Bone marrow (tissue), 2 donors: ENCODE measurements at regions not wholly inside any gene's neighbourhood (a gene's known extent, or its start where the extent isn't known, plus 50 kb on each side); places are given as distances from the start of the nearest gene placed in this dataset.

Source experiments
- DNase-seq, 2 donors: peaks; one replicate each; lab custom pipeline; 2025; lab: John Stamatoyannopoulos, UW

DNA sequence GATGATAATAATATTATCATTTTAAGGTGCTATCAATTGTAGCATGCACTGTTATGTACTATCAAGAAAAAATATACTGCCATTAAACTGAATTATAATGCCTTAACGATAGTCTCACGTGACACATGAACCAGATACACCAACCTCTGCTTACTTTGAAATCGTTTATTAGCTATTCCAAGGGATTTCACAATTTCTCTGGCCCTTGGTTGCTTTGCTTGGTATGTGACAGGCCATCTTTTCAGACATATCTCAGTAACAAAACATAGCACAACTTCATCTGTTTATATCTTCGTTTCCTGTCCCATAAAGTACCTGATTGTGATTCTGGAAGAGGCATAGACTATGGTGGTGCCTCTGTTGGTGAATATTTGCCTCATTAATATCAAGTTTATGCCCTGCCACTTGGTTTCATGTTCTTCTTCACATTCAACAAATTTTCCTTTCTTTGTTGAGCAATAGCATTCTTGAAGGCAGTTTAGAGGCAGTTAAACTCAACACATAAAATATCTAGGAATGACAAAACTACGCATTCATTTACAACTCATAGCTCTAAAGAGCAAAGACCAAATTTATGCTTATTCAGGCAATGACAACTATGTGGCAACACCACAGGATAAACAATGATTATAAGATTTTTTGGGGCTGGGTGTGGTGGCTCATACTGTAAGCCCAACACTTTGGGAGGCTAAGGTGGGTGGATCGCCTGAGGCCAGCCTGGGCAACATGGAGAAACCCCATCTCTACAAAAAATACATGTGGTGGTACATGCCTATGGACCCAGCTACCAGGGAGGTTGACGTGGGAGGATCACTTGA is 84.3 kb downstream of the MCFD2 start:
- DNase-seq: no peak

DNA sequence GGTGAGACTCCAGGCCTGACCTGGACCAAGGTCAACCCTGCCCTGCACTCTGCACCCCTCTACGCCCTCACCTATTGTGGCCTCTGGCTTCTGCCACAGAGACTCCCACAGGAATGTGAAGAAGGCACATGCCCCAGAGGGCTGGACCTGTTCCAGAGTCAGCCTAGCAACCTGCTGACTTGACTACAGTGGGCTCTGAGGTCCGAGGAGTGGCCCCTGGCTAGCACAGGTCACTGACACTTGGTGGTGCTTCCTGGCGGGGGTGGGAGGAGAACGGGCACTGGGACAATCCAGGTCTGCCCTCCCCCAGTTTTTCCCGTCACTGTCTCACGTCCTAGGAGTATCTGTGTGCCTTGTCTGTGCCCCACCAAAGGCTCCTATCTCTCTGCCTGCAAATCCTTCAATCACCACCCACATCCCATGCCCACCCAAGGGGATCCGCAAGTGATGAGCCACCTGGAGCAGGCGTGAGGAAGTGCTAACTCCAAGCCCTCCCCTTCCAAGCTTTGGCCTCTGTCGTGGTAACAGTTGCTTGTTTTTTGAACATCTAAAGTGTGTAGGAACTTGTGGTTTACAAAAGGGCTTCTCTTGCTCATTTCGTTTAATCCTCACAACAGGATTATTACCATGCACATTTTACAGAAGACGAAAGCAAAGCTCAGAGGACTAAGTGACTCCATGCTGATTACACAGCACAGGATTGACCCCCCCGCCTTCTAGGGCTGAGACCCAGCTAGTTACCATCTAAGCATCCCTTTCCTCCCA is 86.2 kb downstream of the MCFD2 start:
- DNase-seq: no peak

DNA sequence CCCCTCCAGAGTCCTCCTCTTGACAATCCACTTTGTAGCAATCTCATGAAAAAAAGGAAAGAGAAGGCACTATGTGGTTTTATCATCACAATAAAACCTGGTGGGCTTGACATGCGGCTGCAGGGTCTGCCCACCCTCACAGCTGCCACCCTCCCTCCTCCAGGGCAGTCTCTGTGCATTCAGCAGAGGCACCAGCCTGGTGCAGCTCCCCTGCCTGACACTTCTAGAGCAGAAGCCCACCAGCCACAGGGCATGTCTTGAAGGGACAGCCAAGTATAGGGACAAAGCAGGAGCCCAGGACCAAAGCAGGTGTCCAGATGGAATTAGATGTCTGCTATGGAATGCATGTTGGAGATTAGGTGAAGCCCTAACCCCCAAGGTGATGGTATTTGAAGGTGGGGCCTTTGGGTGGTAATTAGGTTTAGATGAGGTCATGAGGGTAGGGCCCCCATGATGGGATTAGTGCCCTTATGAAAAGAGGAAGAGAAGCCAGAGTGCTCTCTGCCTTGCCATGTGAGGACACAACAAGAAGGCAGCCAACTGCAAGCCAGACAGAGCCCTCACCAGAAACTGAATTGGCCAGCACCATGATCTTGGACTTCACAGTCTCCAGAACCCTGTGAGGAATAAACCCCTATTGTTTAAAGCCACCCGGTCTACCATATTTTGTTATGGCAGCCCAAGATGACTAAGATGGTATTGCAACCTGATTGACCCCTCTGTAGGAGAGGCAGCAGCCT is 86.9 kb downstream of the MCFD2 start:
- DNase-seq: no peak

DNA sequence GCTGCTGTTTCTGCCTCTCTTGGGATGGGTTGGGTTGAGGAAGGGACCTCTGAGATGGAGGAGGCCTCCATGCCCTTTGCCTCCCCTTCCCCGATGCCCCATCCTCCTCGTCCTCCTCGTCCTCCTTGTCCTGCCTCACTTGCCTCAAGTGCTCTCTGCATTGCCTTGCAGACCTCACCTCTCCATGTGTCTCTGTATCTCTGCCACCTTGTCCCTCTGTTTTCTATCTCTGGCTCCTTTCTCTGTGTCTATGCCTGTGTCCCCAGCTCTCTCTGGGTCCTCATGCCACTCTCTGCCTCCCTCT is 87.5 kb downstream of the MCFD2 start:
- DNase-seq: no peak

DNA sequence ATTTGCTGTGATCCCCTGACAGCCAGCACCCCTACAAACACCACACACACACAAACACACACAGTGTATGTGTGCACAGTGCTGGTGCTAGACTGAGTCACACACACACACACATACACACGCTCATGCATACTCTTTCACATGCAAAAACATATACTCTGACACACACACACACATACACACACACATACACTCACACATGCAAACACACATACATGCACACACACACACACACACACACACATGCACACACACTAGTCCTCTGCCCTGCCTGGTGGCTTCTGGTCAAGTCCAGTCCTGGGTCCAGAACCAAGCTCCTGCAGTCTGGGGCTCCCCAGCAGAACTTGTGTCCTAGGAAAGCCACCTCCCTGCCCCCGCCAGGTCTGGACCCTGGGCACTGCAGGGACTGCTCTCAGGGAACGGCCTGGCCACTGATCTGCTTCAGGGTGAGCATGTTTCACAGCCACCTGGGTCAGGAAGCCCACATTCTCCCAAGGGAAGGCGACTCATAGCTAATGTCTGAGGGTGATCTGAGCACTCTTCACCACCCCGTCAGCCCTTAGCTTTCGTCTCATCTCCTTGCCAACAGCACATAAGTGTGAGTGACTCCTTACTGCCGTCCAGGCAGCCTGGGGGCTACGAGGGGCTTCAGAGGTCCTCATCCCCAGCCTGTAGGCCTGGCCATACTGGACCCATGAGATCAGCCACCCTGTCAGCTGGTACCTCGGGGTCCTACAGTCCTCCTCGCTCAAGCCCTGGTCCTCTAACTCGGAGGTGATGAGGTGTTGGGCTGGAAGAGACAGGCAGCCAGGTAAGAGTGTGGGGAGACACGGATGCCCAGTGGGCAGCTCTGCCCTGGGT is 88.1 kb downstream of the MCFD2 start:
- no peak for DNase-seq

DNA sequence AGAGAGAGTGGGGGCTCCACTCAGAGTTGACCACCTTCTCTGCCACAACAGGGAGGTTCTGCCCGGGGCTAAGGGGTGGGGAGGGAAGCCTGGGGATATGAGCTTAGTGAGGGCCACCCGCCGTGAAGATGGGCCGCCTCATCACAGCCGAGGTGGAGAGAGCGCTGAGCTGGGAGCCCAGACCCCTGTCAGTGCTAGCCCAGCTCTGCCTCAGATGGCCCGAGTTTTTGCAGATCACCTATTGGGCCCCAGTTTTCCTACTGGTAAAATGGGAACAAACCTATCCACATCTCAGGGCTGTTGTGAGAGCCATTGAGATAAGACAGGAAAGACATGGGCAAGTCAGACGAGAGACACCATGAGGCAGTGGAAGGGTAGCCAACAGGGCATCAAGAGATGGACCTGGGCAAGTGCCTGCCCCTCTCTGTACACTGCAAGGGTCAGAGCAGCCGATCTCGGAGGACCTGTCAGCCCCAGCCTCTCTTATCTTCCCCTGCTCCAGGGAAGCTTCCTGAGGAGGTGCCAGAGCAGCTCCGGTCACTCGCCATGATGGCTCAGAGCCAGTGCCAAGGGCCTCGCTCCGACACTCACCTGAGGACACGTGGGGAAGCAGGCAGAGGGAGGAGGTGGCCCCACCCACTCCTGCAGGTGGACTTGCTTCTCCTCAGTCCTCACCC is 88.9 kb downstream of the MCFD2 start:
- DNase-seq: no peak

DNA sequence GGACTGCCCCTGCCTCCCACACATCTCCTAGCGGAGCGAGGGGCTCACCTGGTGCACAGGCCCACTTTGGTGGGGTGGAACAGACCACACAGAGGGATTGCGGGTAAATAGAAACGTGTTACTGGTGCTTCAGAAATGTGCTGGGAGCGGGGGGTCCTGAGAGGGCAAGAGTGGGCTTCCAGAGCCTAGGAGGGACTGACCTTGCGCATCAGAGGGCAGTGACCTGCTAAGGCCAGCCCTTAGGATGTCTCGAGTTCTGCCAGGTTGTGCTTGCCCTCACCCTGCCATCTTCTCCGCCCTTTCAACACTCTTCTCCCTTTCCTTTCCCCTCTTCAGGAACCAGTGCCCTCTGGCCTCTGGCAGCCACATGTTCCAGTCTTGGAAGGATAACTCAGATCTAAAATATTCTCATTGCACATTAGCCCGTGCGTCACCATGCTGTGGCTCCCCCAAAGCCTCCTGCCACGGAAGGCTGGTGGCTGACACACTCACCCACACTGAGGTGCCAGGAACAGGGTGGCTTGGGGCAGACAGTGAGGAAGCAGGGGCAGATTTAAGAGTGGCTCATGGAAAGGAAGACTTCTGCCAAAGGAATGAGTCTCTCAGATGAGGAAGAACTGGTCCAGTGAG is 89.6 kb downstream of the MCFD2 start:
- no peak for DNase-seq

DNA sequence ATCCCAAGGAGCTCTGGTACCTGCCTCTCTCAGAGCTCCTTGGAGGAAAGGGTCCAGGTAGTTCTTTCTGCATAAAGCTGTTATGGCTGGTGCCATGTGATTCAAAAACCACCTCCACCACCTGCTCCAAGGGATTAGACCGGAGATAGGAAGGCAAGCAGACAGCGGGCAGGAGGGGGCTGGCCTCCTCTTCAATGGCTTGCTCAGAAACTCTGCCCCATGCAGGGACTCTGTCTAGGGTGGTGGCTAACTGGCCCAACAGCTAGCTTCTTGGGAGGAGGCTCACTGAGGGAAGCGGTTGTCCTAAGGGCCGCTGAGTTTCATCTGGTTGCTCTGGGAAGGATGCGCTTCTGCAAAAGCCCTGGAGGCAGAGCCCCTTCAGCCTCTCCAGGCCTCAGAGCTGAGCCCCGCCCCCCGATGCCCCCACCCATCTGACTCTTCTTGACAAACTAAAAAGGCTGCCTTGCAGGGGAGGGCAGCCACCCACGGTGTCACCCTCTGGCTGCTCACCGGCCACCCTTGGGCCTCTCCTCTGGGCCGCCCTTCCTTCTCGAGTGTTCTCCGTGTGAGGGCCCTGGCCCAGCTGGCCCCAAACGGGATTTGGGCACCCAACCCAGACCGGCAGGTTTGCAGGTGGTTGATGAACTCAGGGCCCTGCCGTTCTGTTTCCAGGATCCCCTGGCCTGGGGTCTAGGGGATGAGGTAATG is 90.2 kb downstream of the MCFD2 start:
- no peak for DNase-seq

DNA sequence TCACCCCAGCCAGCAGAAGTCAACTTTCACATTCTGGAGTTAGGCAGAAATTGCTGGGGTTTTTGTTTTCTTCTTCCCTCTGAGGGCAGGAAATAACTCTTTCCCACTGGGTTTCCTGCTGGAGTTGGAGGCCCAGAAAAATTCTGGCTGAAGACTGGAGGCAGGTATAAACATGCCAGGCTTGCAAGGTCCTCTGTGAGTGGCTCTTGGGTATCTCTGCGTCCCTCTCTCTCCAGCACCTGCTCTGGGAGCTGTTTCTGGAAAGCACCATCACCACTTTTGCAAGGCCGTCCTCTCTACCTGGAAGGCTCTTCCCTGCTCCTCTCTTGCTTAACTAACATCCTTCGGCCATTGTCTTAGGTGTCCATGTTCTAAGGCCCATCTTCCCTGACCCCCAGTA is 91.0 kb downstream of the MCFD2 start:
- no peak for DNase-seq

DNA sequence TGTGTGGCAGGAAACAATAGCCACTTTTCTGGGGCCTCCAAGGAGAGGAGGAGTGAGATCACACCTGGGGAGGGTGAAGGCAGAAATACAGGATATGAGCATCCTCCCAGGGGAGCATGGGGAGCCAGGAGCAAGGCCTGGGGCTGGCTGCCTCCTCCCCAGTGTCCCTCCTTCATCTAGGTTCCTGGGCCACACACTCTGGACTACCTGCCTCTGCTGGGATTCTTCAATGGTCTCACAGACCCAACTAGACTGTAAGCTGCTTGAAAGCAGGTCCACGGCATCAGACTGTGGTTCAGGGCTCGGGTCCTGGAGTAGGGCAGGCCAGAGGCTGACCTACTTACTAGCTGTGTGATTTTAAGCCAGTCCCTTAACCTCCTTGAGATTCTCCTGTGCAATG is 94.0 kb downstream of the MCFD2 start:
- no peak for DNase-seq

DNA sequence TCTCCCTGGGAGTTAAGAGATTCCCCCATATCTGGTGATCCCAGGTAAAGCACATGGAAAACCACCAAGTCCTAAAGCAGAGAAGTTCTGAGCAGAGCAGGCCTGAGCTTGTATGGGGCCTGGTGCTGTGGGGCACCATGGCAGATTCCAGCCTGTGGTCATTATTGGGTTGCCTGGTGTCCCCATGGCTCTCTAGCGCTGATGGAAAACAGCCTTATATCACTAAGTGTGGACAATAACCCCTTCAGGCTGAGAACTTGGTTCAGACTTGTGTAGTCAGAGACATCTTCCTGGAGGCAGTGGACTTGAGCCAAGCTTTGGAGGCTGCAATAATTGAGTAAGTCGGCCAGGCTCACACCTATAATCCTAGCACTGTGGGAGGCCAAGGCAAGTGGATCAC is 96.8 kb downstream of the MCFD2 start:
- no peak for DNase-seq

DNA sequence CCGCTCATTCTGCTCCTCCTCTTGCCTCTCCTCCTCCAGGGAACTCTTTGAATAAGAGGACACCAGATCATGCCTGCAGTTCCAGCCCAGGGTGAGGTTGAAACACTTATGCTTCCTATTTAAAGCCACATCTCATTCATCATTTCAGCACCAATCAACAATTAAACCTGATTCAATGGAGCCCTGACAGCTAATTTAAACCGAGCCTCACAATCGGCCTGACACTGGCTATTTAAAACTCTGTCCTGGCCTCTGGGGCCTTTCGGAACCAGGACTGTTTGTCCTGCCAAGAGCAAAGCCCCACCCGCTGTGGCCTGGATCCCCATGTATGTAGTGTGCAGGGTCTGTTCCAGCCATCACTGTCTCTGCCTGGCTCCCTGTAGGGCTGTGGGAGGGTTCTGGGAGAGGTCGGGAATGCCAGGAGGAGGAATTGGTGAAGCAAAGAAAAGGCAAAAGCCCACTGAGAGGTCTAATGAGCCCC is 97.4 kb downstream of the MCFD2 start:
- DNase-seq: no peak

DNA sequence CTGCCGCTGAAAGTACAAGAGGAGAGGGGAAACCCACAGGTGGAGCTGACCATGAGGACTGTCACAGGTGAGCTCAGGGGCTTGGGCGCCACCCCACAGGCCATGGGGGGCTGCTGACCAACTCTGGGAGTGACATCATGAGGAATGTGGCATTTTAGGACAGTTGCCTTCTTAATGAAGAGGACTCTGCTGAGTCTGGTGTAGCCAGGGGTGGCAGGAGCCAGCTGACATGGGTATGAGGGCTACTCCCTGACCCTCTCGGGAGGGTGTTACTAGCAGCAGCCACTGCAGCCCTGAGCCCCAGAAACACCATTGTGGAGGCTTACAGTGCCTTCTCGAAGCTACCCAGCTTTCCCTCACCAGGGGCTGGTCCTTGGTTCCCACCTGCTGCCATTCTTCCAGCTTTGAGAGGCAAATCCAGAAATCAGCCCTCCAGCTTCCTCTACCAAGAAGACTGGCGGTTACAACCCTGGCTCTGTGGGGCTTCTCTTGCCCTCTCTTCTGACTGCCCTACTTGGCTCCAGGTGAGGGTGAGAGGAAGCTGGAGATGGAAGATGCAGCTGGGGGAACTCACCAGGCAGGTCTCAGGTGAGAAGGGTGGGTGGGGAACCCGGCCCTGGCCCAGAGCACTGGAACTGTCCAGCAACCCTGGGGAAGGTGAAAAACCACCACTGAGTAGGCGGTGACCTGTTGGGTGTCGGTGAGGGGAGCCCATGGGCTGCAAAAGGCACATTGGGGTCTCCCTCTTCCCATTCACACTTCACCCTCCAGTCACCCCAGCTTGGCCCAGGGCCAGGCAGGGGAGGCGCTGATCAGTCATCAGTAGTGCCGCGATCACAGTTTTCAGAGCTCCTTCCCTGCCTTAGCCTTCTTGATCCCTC is 98.5 kb downstream of the MCFD2 start:
- DNase-seq: no peak

DNA sequence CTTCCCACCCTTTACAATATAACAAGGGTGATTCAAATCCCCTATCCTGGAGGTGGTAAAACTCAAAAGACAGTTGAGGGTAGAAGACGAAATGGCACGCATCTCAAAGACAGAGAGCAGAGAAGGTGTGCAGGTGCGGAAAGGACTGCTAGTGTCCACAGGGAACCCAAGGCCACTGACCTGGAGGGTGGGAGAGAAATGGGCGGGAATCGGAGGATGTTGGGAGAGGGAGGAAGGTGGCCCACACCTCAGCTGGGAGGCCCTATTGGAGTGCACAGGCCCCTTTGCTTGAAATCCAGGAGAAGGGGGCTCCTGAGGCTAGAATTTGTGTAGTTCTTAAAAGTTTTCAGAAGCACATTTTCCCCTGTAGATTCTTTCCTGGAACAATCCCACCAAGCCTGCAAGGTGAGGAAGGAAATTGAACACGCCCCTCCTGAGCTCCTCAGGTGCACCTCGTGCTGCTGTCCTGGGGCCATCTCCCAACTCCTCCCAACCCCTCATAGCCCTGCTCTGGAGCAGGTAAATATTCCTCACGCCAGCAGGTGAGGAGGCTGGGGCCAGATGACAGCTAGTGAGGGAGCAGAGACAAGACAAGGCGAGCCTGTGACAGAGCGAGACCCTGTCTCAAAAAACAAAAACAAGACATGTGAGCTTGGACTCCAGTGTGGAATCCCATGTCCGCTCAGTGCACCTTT is 99.3 kb downstream of the MCFD2 start:
- DNase-seq: no peak

DNA sequence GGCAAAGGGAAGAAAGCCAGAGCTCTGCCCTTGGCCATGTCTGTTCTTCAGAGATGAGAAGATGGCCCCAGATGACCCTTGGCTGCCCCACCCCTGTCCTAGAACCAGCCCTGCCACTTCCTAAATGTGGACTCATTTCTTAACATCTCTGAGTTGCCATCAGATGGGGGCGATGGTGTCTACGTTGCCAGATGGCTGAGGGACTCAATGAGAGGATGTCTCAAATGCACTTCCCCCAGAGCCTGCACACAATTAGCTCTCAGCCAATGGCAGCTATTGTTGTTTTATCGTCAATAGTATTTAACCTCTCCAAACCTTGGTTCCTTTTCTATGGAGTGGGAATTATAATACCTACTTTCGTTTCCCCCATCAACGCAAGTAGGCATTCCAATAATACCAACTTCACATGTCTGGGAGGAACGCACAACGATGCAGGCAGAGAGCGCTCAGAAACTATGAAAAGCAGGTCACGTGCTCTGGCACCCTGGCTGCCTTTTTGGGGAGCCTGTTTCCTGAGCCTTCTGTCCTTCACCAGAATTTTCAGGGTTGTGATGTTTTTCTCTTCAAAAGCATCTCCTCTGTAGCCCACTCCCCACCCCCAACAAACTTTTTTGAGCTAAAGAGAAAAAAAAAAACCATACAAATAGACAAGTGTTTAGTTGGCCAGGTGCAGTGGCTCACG is 100.3 kb downstream of the MCFD2 start:
- no peak for DNase-seq

DNA sequence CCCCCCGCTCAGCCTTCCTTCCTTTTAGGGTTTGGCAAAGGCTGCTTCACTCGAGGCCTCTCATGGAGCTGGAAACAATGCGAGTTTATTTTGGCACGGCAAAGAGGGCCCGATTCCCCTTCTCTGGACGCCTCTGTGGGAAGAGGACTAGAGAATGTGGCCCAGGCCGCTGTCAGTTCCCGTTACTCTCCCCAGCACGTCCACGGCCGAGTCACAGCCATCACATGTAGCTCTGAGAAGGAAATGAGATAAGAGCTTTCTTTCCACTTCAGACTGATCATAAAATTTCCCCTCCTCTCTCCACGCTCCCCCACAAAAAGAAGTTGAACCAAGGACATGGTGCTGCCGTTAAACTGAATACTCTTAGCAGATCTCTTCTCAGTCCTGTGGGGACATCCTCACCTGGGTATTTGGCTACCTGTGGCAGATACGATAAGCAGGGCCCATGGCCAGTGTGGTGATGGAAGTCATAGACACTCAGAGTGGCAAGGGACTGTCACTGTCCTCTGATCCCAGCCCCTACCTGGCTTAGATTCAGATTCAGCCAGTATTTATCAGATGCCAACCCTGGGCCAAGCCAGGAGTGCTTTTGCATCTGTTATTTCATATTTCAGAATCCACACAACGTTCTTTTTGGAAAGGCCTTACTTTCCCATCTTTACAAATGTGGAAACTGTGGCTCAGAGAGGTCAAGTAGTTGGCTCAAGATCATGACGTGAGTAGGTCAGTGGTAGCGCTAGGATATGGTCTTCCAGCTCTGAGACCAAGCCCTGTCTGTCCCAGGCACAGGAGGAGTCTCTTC is 101.2 kb downstream of the MCFD2 start:
- peak in 1 of 2 donors; percentile 47 for DNase-seq

DNA sequence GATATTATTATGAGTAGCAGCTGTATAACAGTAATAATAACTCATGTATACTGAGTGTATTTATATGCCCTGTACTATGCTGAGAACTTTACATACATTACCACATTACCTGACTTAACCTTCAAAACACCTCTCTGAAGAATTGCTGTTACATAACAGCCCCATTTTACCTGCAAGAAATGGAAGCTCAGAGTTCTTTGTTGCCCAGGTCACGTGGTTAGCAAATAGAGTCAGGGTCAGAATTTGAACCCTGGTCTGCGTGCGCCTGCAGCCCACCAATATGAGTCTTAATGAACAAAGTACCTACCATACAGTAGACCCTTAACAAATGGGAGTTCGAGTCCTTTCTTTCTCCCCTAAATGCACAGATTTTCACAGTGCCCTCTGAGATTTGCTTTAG is 101.9 kb downstream of the MCFD2 start:
- no peak for DNase-seq
